Activated T-helper 17 cell treated with anti-CD3 and anti-CD28 coated beads, Interleukin-2, amount 50 U/mL, for 72 hours (primary cell): ENCODE measurements at regions not wholly inside any gene's neighbourhood (a gene's known extent, or its start where the extent isn't known, plus 50 kb on each side); places are given as distances from the start of the nearest gene placed in this dataset.

Source experiments
- ATAC-seq: fragments of 150-1000 bp; cut with Tn5 transposase; replicated peaks from 2 replicates; pipeline ENCODE4 v1.10.0; 2021; ENCODE audit warnings: mild to moderate bottlenecking, moderate library complexity
- H3K27ac Mint-ChIP-seq: one replicate; pipeline ENCODE4 v1.8.0; 2022; ENCODE audit warnings: mixed read lengths
- H3K27me3 Mint-ChIP-seq: one replicate; pipeline ENCODE4 v1.8.0; 2022; ENCODE audit warnings: mixed read lengths
- H3K36me3 Mint-ChIP-seq: one replicate; pipeline ENCODE4 v1.8.0; 2022; ENCODE audit warnings: low read depth, mild to moderate bottlenecking, mixed read lengths
- H3K4me1 Mint-ChIP-seq: one replicate; pipeline ENCODE4 v1.8.0; 2022; ENCODE audit warnings: mixed read lengths
- H3K4me3 Mint-ChIP-seq: one replicate; pipeline ENCODE4 v1.8.0; 2022; ENCODE audit warnings: mild to moderate bottlenecking, mixed read lengths
- H3K9me3 Mint-ChIP-seq: one replicate; pipeline ENCODE4 v1.8.0; 2022; ENCODE audit warnings: mixed read lengths

- peak; percentile 38 for ATAC-seq
- Mint-ChIP-seq H3K27me3 (no peaks in the 10 kb centered on the region), H3K27ac (no peak overlapping the region)
These were observed 201.7 kb downstream of the GADD45G start for GRCh38 chr9:89806371-89807100.

GRCh38 chr9:89807101-89807395 is 202.2 kb downstream of the GADD45G start:
- no peak for ATAC-seq
- H3K36me3 Mint-ChIP-seq, result no peaks in the 10 kb centered on the region
- no peaks in the 10 kb centered on the region for H3K27me3 Mint-ChIP-seq
- H3K4me1 Mint-ChIP-seq, result peaks cover 7% of the 10 kb centered on the region
- no peaks in the 10 kb centered on the region for H3K9me3 Mint-ChIP-seq
- no peak overlapping the region for H3K27ac Mint-ChIP-seq
- no peak overlapping the region for H3K4me3 Mint-ChIP-seq

More at GRCh38 chr9:89806371-89807100, 201.7 kb downstream of the GADD45G start:
- H3K36me3 Mint-ChIP-seq, result no peaks in the 10 kb centered on the region
- H3K9me3 Mint-ChIP-seq, result no peaks in the 10 kb centered on the region
- peaks cover 7% of the 10 kb centered on the region for H3K4me1 Mint-ChIP-seq
- no peak overlapping the region for H3K4me3 Mint-ChIP-seq

GRCh38 chr9:89807682-89808075 is 202.9 kb downstream of the GADD45G start:
- Mint-ChIP-seq H3K27ac (no peak overlapping the region), H3K27me3 (no peaks in the 10 kb centered on the region), H3K36me3 (no peaks in the 10 kb centered on the region), H3K9me3 (no peaks in the 10 kb centered on the region), H3K4me3 (no peak overlapping the region), H3K4me1 (peaks cover 7% of the 10 kb centered on the region)
- ATAC-seq, result no peak

GRCh38 chr9:89808076-89808755 is 203.4 kb downstream of the GADD45G start:
- no peak overlapping the region for H3K4me3 Mint-ChIP-seq
- no peaks in the 10 kb centered on the region for H3K9me3 Mint-ChIP-seq
- H3K27me3 Mint-ChIP-seq, result no peaks in the 10 kb centered on the region
- peaks cover 7% of the 10 kb centered on the region for H3K4me1 Mint-ChIP-seq
- ATAC-seq, result no peak
- no peak overlapping the region for H3K27ac Mint-ChIP-seq
- H3K36me3 Mint-ChIP-seq, result no peaks in the 10 kb centered on the region

GRCh38 chr9:89808756-89809181 is 204.0 kb downstream of the GADD45G start:
- H3K4me3 Mint-ChIP-seq, result no peak overlapping the region
- ATAC-seq, result no peak
- peaks cover 7% of the 10 kb centered on the region for H3K4me1 Mint-ChIP-seq
- H3K36me3 Mint-ChIP-seq, result no peaks in the 10 kb centered on the region
- no peak overlapping the region for H3K27ac Mint-ChIP-seq
- no peaks in the 10 kb centered on the region for H3K27me3 Mint-ChIP-seq
- no peaks in the 10 kb centered on the region for H3K9me3 Mint-ChIP-seq

GRCh38 chr9:89810431-89810830 is 205.6 kb downstream of the GADD45G start:
- Mint-ChIP-seq H3K27ac (no peak overlapping the region), H3K36me3 (no peaks in the 10 kb centered on the region), H3K4me1 (no peaks in the 10 kb centered on the region), H3K9me3 (no peaks in the 10 kb centered on the region), H3K4me3 (no peak overlapping the region), H3K27me3 (no peaks in the 10 kb centered on the region)
- no peak for ATAC-seq

GRCh38 chr9:89811356-89811755 is 206.5 kb downstream of the GADD45G start:
- Mint-ChIP-seq H3K4me1 (no peaks in the 10 kb centered on the region), H3K4me3 (no peak overlapping the region), H3K36me3 (no peaks in the 10 kb centered on the region), H3K27me3 (no peaks in the 10 kb centered on the region), H3K27ac (peak overlapping the region; percentile 50), H3K9me3 (no peaks in the 10 kb centered on the region)
- ATAC-seq, result no peak

- Mint-ChIP-seq H3K27me3 (no peaks in the 10 kb centered on the region), H3K36me3 (no peaks in the 10 kb centered on the region), H3K9me3 (no peaks in the 10 kb centered on the region), H3K4me3 (no peak overlapping the region), H3K27ac (no peak overlapping the region), H3K4me1 (no peaks in the 10 kb centered on the region)
- ATAC-seq, result no peak
These were observed 207.2 kb downstream of the GADD45G start for GRCh38 chr9:89811886-89812450.

- ATAC-seq, result no peak
- no peak overlapping the region for H3K4me3 Mint-ChIP-seq
- H3K27ac Mint-ChIP-seq, result no peak overlapping the region
- no peaks in the 10 kb centered on the region for H3K36me3 Mint-ChIP-seq
- H3K9me3 Mint-ChIP-seq, result no peaks in the 10 kb centered on the region
- H3K4me1 Mint-ChIP-seq, result no peaks in the 10 kb centered on the region
- H3K27me3 Mint-ChIP-seq, result no peaks in the 10 kb centered on the region
These were observed 207.9 kb downstream of the GADD45G start for GRCh38 chr9:89812556-89813181.

- Mint-ChIP-seq H3K4me3 (no peak overlapping the region), H3K9me3 (no peaks in the 10 kb centered on the region), H3K36me3 (no peaks in the 10 kb centered on the region), H3K27me3 (no peaks in the 10 kb centered on the region), H3K27ac (no peak overlapping the region), H3K4me1 (no peaks in the 10 kb centered on the region)
- no peak for ATAC-seq
These were observed 208.7 kb downstream of the GADD45G start for GRCh38 chr9:89813482-89813881.

GRCh38 chr9:89814340-89815040 is 209.7 kb downstream of the GADD45G start:
- Mint-ChIP-seq H3K4me3 (no peak overlapping the region), H3K27ac (no peak overlapping the region)
- ATAC-seq, result no peak

GRCh38 chr9:89815061-89815902 is 210.5 kb downstream of the GADD45G start:
- ATAC-seq, result no peak
- Mint-ChIP-seq H3K9me3 (no peaks in the 10 kb centered on the region), H3K27ac (no peak overlapping the region), H3K36me3 (no peaks in the 10 kb centered on the region), H3K4me1 (peaks cover 2% of the 10 kb centered on the region), H3K27me3 (no peaks in the 10 kb centered on the region), H3K4me3 (no peak overlapping the region)

More at GRCh38 chr9:89814340-89815040, 209.7 kb downstream of the GADD45G start:
- Mint-ChIP-seq H3K27me3 (no peaks in the 10 kb centered on the region), H3K9me3 (no peaks in the 10 kb centered on the region), H3K36me3 (no peaks in the 10 kb centered on the region), H3K4me1 (no peaks in the 10 kb centered on the region)

GRCh38 chr9:89815903-89816573 is 211.2 kb downstream of the GADD45G start:
- H3K27me3 Mint-ChIP-seq, result no peaks in the 10 kb centered on the region
- H3K9me3 Mint-ChIP-seq, result no peaks in the 10 kb centered on the region
- H3K4me1 Mint-ChIP-seq, result peaks cover 5% of the 10 kb centered on the region
- ATAC-seq, result no peak
- H3K27ac Mint-ChIP-seq, result no peak overlapping the region
- H3K4me3 Mint-ChIP-seq, result no peak overlapping the region
- no peaks in the 10 kb centered on the region for H3K36me3 Mint-ChIP-seq
